H1 (cell line): ENCODE measurements at regions not wholly inside any gene's neighbourhood (a gene's known extent, or its start where the extent isn't known, plus 50 kb on each side); places are given as distances from the start of the nearest gene placed in this dataset.

Experiments used
- CTCF ChIA-PET: fragments of 300-600 bp; sonication (Branson Sonifier 250); formaldehyde crosslinking; loops from one replicate; lab custom pipeline; 2021; ENCODE audit not compliant: partially characterized antibody; lab: Charles Lee
- POLR2A ChIA-PET: fragments of 300-600 bp; sonication (Branson Sonifier 250); formaldehyde crosslinking; loops from one replicate; lab custom pipeline; 2021; ENCODE audit warnings: inconsistent platforms; ENCODE audit not compliant: partially characterized antibody; lab: Charles Lee
- DNase-seq, 2 experiments: peaks; one replicate each; pipeline versions ENCODE4 v3.0.0 to v3.0.0-alpha.2; 2010 to 2022; ENCODE audit warnings: low spot score in 2 of 2, low read depth in 1 of 2, mixed read lengths in 1 of 2
- FAIRE-seq: peaks from 2 replicates; lab custom pipeline; 2011; peaks lifted over from hg19 to GRCh38; lab: Jason Lieb, UNC
- H2AFZ ChIP-seq: 2 replicates; pipeline ENCODE4 v1.8.1; 2012; ENCODE audit warnings: low read length, inconsistent platforms
- H2AK5ac ChIP-seq: 2 replicates; pipeline ENCODE4 v1.6.1; 2013; ENCODE audit warnings: low read depth, low read length
- H2BK120ac ChIP-seq: replicated peaks from 2 replicates; pipeline ENCODE3; 2013; ENCODE audit warnings: low read depth, low read length, inconsistent platforms
- H2BK12ac ChIP-seq: 2 replicates; pipeline ENCODE4 v1.6.1; 2013; ENCODE audit warnings: low read depth, low read length
- H2BK15ac ChIP-seq: 2 replicates; pipeline ENCODE4 v1.6.1; 2013; ENCODE audit warnings: low read length
- H2BK20ac ChIP-seq: 2 replicates; pipeline ENCODE4 v1.6.1; 2013; ENCODE audit warnings: low read length
- H2BK5ac ChIP-seq: 2 replicates; pipeline ENCODE4 v1.6.1; 2013; ENCODE audit warnings: low read depth, low read length
- H3K14ac ChIP-seq: 2 replicates; pipeline ENCODE4 v1.6.1; 2013; ENCODE audit warnings: inconsistent platforms; ENCODE audit not compliant: insufficient read length
- H3K18ac ChIP-seq: 2 replicates; pipeline ENCODE4 v1.6.1; 2013; ENCODE audit warnings: low read length; ENCODE audit errors: extremely low read depth
- H3K23ac ChIP-seq: 2 replicates; pipeline ENCODE4 v1.6.1; 2013; ENCODE audit warnings: inconsistent platforms; ENCODE audit not compliant: insufficient read length
- H3K23me2 ChIP-seq: 2 replicates; pipeline ENCODE4 v1.6.1; 2013; ENCODE audit warnings: low read depth, low read length
- H3K27ac ChIP-seq: 2 replicates; pipeline ENCODE4 v1.6.1; 2011; ENCODE audit warnings: low read depth, low read length, inconsistent platforms
- H3K27me3 ChIP-seq, 4 experiments: replicated peaks in 1 of 4; 1 replicate in 1 of 4; 2 replicates in 3 of 4; pipeline versions ENCODE4 v1.6.1 to v1.8.1; 2011 to 2013; ENCODE audit warnings: low read length in 3 of 4, mild to moderate bottlenecking in 3 of 4, inconsistent platforms in 2 of 4, mixed read lengths in 2 of 4, moderate library complexity in 1 of 4; ENCODE audit not compliant: control insufficient read depth in 3 of 4, insufficient read depth in 3 of 4; ENCODE audit errors: extremely low read depth in 1 of 4
- H3K36me3 ChIP-seq, 4 experiments: 2 replicates each; pipeline versions ENCODE4 v1.6.1 to v1.8.1; 2011 to 2013; ENCODE audit warnings: mild to moderate bottlenecking in 4 of 4, low read length in 3 of 4, moderate library complexity in 2 of 4, control low read depth in 1 of 4, inconsistent platforms in 1 of 4; ENCODE audit not compliant: insufficient read depth in 4 of 4, control insufficient read depth in 2 of 4
- H3K4ac ChIP-seq: replicated peaks from 2 replicates; pipeline ENCODE3; 2013; ENCODE audit warnings: low read length, low read depth, mixed read lengths, inconsistent platforms; ENCODE audit not compliant: insufficient read length
- H3K4me1 ChIP-seq, 4 experiments: replicated peaks in 1 of 4; 1 replicate in 1 of 4; 2 replicates in 3 of 4; pipeline versions ENCODE4 v1.6.1 to v1.8.1; 2011 to 2013; ENCODE audit warnings: low read length in 3 of 4, inconsistent platforms in 2 of 4, mixed read lengths in 1 of 4; ENCODE audit not compliant: insufficient read depth in 4 of 4, control insufficient read depth in 3 of 4
- H3K4me2 ChIP-seq, 2 experiments: 2 replicates each; pipeline versions ENCODE4 v1.6.1 to v1.8.1; 2011 to 2013; ENCODE audit warnings: low read depth in 2 of 2, low read length in 2 of 2, control low read depth in 1 of 2, inconsistent platforms in 1 of 2, mild to moderate bottlenecking in 1 of 2; ENCODE audit not compliant: insufficient read depth in 1 of 2
- H3K4me3 ChIP-seq, 4 experiments: fragments of 200-600, 300-600 bp in 1 of 4; sonication (generic), shearing (Covaris generic), sonication (Bioruptor Twin) in 1 of 4; 2 replicates each; pipeline versions ENCODE4 v1.5.1 to v1.8.1; 2011 to 2016; ENCODE audit warnings: low read length in 4 of 4, low read depth in 3 of 4, control low read depth in 2 of 4, inconsistent platforms in 2 of 4, mild to moderate bottlenecking in 2 of 4, mixed read lengths in 1 of 4, moderate library complexity in 1 of 4; ENCODE audit not compliant: insufficient read depth in 2 of 4; ENCODE audit errors: extremely low read depth in 1 of 4
- H3K56ac ChIP-seq: replicated peaks from 2 replicates; pipeline ENCODE3; 2013; ENCODE audit warnings: low read depth, mild to moderate bottlenecking, mixed read lengths, low read length, inconsistent platforms; ENCODE audit not compliant: insufficient read length
- H3K79me1 ChIP-seq: 2 replicates; pipeline ENCODE4 v1.6.1; 2013; ENCODE audit warnings: low read depth, low read length, control low read depth
- H3K79me2 ChIP-seq, 2 experiments: 2 replicates each; pipeline versions ENCODE4 v1.6.1 to v1.8.1; 2012 to 2013; ENCODE audit warnings: low read length in 2 of 2, mild to moderate bottlenecking in 2 of 2, inconsistent platforms in 1 of 2; ENCODE audit not compliant: insufficient read depth in 2 of 2, control insufficient read depth in 1 of 2
- H3K9ac ChIP-seq, 4 experiments: replicated peaks in 1 of 4; 1 replicate in 1 of 4; 2 replicates in 3 of 4; pipeline versions ENCODE4 v1.6.1 to v1.8.1; 2011 to 2013; ENCODE audit warnings: low read depth in 3 of 4, low read length in 3 of 4, control low read depth in 2 of 4, mild to moderate bottlenecking in 2 of 4, moderate library complexity in 2 of 4, inconsistent platforms in 1 of 4; ENCODE audit errors: extremely low read depth in 1 of 4
- H3K9me3 ChIP-seq, 2 experiments: 2 replicates each; pipeline versions ENCODE4 v1.6.1 to v1.8.1; 2012 to 2013; ENCODE audit warnings: mild to moderate bottlenecking in 2 of 2, moderate library complexity in 2 of 2, control low read depth in 1 of 2, inconsistent platforms in 1 of 2, low read depth in 1 of 2, low read length in 1 of 2, mixed read lengths in 1 of 2; ENCODE audit not compliant: insufficient read depth in 2 of 2
- H4K20me1 ChIP-seq, 2 experiments: replicated peaks in 1 of 2; 2 replicates each; pipeline versions ENCODE3 to v1.8.1; 2011 to 2013; ENCODE audit warnings: inconsistent platforms in 2 of 2, low read length in 2 of 2, mild to moderate bottlenecking in 1 of 2; ENCODE audit not compliant: insufficient read depth in 2 of 2, control insufficient read depth in 1 of 2
- H4K5ac ChIP-seq: 2 replicates; pipeline ENCODE4 v1.6.1; 2013; ENCODE audit warnings: low read length, low read depth, mixed read lengths, inconsistent platforms; ENCODE audit not compliant: insufficient read length
- H4K8ac ChIP-seq: 2 replicates; pipeline ENCODE4 v1.8.0; 2013; ENCODE audit warnings: mild to moderate bottlenecking, moderate library complexity, low read length, inconsistent platforms; ENCODE audit not compliant: insufficient read depth; ENCODE audit errors: extremely low read depth
- H4K91ac ChIP-seq: replicated peaks from 2 replicates; pipeline ENCODE3; 2013; ENCODE audit warnings: low read length, mixed read lengths, inconsistent platforms; ENCODE audit not compliant: insufficient read length
- ATF2 ChIP-seq: IDR thresholded peaks from 2 replicates; pipeline ENCODE4 v1.6.1; 2012; ENCODE audit warnings: low read length, inconsistent platforms
- GABPA ChIP-seq: IDR thresholded peaks from 2 replicates; pipeline ENCODE4 v1.6.1; 2011; ENCODE audit warnings: mild to moderate bottlenecking, low read length, moderate library complexity, borderline replicate concordance; ENCODE audit not compliant: insufficient read depth
- KDM5A ChIP-seq: fragments of 200-600 bp; IDR thresholded peaks from 2 replicates; pipeline ENCODE4 v1.7.1; 2012; ENCODE audit warnings: mild to moderate bottlenecking, low read length, inconsistent platforms, mixed read lengths
- TCF12 ChIP-seq: IDR thresholded peaks from 2 replicates; pipeline ENCODE4 v1.6.1; 2011; ENCODE audit warnings: low read depth, mild to moderate bottlenecking, low read length
- USF2 ChIP-seq: IDR thresholded peaks from 2 replicates; pipeline ENCODE4 v1.6.1; 2011; ENCODE audit warnings: low read length, improper control_type of control experiment
- WGBS, 2 experiments: shearing (Covaris generic) in 1 of 2; methylation state at CpG; one replicate each; pipeline versions ENCODE4 v1.1.6 to v1.1.7; 2013 to 2015; ENCODE audit warnings: low lambda C conversion rate in 2 of 2, mixed read lengths in 2 of 2, inconsistent platforms in 1 of 2, low coverage in 1 of 2, missing lambda C conversion rate in 1 of 2; ENCODE audit not compliant: insufficient replicate concordance in 2 of 2, insufficient coverage in 1 of 2, insufficient read length in 1 of 2; ENCODE audit errors: extremely low coverage in 1 of 2, missing lambda C conversion rate in 1 of 2; 5-methylcytosine and 5-hydroxymethylcytosine counted together

GRCh38 chr10:129107525-129107924 lies 359.5 kb upstream of the MGMT start:
- Histone ChIP-seq H3K79me1 (no peaks in the 10 kb centered on the region), H3K14ac (no peak overlapping the region), H3K4me2 (no peak overlapping the region), H2AFZ (no peak overlapping the region), H4K20me1 (no peaks in the 10 kb centered on the region), H2BK12ac (no peak overlapping the region), H4K8ac (no peak overlapping the region), H3K56ac (no peak overlapping the region), H3K18ac (no peak overlapping the region), H2BK120ac (no peak overlapping the region), H2BK20ac (no peak overlapping the region), H2BK15ac (no peak overlapping the region), H3K36me3 (no peaks in the 10 kb centered on the region), H3K4me3 (no peak overlapping the region), H3K27me3 (no peaks in the 10 kb centered on the region), H4K5ac (no peak overlapping the region), H3K27ac (no peak overlapping the region), H3K4ac (no peak overlapping the region), H3K23ac (no peak overlapping the region), H3K4me1 (no peaks in the 10 kb centered on the region), H3K9ac (no peak overlapping the region)
- FAIRE-seq (no peak), DNase-seq (no peak)
- 85% methylated on average over 3 of the region's 3 CpGs; no CpG with 5 or more reads in 1 of the 2 experiments for WGBS, 2 experiments
- ChIA-PET POLR2A (interaction anchor here (0.6 kb wide), 1 partner anchor 86 kb away, joined by 5 read pairs; no protein-coding TSS in a partner anchor), CTCF (interaction anchor here (1.4 kb wide), 1 partner anchor 11 kb away, joined by 3 read pairs; no protein-coding TSS in a partner anchor)
- no peak for TF ChIP-seq GABPA
- TF ChIP-seq TCF12 = no peak
- no peak for TF ChIP-seq KDM5A
- TF ChIP-seq ATF2 = no peak
- TF ChIP-seq USF2 = no peak
- TF ChIP-seq, all 59 proteins: peak for 0
- Histone ChIP-seq H4K91ac (no peak overlapping the region), H3K9me3 (no peaks in the 10 kb centered on the region), H2AK5ac (no peak overlapping the region), H3K23me2 (no peaks in the 10 kb centered on the region), H3K79me2 (no peaks in the 10 kb centered on the region), H2BK5ac (no peak overlapping the region)
